Femur (tissue), 1 donor: ENCODE measurements at regions not wholly inside any gene's neighbourhood (a gene's known extent, or its start where the extent isn't known, plus 50 kb on each side); places are given as distances from the start of the nearest gene placed in this dataset.

Source experiments
- DNase-seq: peaks from one replicate; pipeline ENCODE4 v3.0.0-alpha.2; 2017

GRCh38 chr7:30212701-30213111, 71.7 kb upstream of the ZNRF2 start:
- no peak for DNase-seq

GRCh38 chr7:30213637-30214036, 70.8 kb upstream of the ZNRF2 start:
- no peak for DNase-seq

GRCh38 chr7:30214651-30215137, 69.7 kb upstream of the ZNRF2 start:
- DNase-seq: no peak

- DNase-seq: no peak
These were observed 62.6 kb upstream of the ZNRF2 start for GRCh38 chr7:30221764-30222163.

GRCh38 chr7:30222515-30223215, 61.7 kb upstream of the ZNRF2 start:
- DNase-seq: no peak

- DNase-seq: no peak
These were observed 60.5 kb upstream of the ZNRF2 start for GRCh38 chr7:30223896-30224295.

- peak; percentile 50 for DNase-seq
These were observed 59.8 kb upstream of the ZNRF2 start for GRCh38 chr7:30224511-30225062.

- DNase-seq: peak; percentile 83
These were observed 58.4 kb upstream of the ZNRF2 start for GRCh38 chr7:30225863-30226613.

GRCh38 chr7:30226614-30227268, 57.7 kb upstream of the ZNRF2 start:
- no peak for DNase-seq

GRCh38 chr7:30231271-30231670, 53.1 kb upstream of the ZNRF2 start:
- DNase-seq: no peak

- no peak for DNase-seq
These were observed 52.0 kb upstream of the ZNRF2 start for GRCh38 chr7:30232391-30232790.
